ENCODE measurements at regions not wholly inside any gene's neighbourhood (a gene's known extent, or its start where the extent isn't known, plus 50 kb on each side); places are given as distances from the start of the nearest gene placed in this dataset.

DNA sequence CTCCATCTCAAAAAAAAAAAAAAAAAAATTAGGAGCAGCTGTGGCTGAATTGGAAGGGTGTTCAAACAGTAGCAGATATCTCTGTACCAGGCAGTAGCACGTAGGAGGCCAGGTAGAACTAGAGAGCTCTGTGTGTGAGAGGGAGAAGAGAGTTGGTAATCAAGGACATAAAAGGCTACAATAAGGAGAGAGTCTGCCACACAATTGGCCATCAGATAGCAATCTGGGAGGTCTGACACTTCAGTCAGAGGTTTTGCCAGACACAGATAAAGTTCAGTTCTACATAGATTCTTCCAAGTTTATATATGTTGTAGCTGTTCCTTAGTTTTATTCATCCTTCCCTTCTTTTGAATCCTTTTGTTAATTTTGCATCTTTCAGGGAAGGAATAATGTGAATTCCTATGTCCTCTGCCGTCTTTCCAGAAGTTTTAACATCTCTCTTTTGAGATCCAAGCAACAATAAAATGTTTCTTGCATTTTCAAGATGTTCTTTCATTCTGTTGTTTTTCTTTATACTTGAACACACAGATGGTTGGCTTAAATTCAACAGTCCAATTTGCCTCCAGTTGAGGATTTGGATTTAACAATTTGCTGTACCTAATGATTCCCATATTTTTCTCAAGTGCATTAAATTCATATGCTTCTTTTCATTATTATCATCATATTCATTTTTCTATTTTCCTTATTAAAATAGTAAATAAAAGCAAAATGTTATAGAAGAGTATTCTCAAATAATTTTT lies 600.3 kb upstream of the GCFC2 start:
- no peak overlapping the region for H3K4me2 ChIP-seq (ENCODE audit: low read depth, low read length)
- no peak overlapping the region for H3K9ac ChIP-seq (ENCODE audit: insufficient read depth, low read depth, low read length)
- no peaks in the 10 kb centered on the region for H3K36me3 ChIP-seq (replicated peaks in 1 of 2; ENCODE audit: control insufficient read depth in 1 of 2, insufficient read depth in 2 of 2, low read length in 2 of 2)
- in situ Hi-C loops (cut with HindIII; ENCODE audit: extremely low pct_ligation_motif_present, low pct_unique_long_range_greater_than_20kb): no loop called here
- no peak overlapping the region for H3K4me3 ChIP-seq (replicated peaks in 1 of 3; ENCODE audit: insufficient read depth in 1 of 3, low read depth in 2 of 3, low read length in 3 of 3)
- no peak for ATAC-seq
- H3K4me1 ChIP-seq (ENCODE audit: insufficient read depth, low read length): no peaks in the 10 kb centered on the region
- no peaks in the 10 kb centered on the region for H3K27me3 ChIP-seq (ENCODE audit: control insufficient read depth in 1 of 2, insufficient read depth in 2 of 2, low read length in 2 of 2)
- H2AFZ ChIP-seq (ENCODE audit: low read length): no peak overlapping the region
- TF ChIP-seq, protein P1, sequence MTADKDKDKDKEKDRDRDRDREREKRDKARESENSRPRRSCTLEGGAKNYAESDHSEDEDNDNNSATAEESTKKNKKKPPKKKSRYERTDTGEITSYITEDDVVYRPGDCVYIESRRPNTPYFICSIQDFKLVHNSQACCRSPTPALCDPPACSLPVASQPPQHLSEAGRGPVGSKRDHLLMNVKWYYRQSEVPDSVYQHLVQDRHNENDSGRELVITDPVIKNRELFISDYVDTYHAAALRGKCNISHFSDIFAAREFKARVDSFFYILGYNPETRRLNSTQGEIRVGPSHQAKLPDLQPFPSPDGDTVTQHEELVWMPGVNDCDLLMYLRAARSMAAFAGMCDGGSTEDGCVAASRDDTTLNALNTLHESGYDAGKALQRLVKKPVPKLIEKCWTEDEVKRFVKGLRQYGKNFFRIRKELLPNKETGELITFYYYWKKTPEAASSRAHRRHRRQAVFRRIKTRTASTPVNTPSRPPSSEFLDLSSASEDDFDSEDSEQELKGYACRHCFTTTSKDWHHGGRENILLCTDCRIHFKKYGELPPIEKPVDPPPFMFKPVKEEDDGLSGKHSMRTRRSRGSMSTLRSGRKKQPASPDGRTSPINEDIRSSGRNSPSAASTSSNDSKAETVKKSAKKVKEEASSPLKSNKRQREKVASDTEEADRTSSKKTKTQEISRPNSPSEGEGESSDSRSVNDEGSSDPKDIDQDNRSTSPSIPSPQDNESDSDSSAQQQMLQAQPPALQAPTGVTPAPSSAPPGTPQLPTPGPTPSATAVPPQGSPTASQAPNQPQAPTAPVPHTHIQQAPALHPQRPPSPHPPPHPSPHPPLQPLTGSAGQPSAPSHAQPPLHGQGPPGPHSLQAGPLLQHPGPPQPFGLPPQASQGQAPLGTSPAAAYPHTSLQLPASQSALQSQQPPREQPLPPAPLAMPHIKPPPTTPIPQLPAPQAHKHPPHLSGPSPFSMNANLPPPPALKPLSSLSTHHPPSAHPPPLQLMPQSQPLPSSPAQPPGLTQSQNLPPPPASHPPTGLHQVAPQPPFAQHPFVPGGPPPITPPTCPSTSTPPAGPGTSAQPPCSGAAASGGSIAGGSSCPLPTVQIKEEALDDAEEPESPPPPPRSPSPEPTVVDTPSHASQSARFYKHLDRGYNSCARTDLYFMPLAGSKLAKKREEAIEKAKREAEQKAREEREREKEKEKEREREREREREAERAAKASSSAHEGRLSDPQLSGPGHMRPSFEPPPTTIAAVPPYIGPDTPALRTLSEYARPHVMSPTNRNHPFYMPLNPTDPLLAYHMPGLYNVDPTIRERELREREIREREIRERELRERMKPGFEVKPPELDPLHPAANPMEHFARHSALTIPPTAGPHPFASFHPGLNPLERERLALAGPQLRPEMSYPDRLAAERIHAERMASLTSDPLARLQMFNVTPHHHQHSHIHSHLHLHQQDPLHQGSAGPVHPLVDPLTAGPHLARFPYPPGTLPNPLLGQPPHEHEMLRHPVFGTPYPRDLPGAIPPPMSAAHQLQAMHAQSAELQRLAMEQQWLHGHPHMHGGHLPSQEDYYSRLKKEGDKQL (CRISPR knock-in tag; IDR thresholded peaks at IDR 0.05; ENCODE audit: low read depth): no peak
- TF ChIP-seq ZNF329 (CRISPR knock-in tag; IDR thresholded peaks at IDR 0.05; ENCODE audit: low read depth) (no peak), ZNF7 (CRISPR knock-in tag; IDR thresholded peaks at IDR 0.05) (no peak), ZBTB7B (CRISPR knock-in tag; IDR thresholded peaks at IDR 0.05) (no peak), CBX2 (IDR thresholded peaks at IDR 0.05; ENCODE audit: low read depth, low read length) (no peak), CBX2 (CRISPR knock-in tag; IDR thresholded peaks at IDR 0.05; ENCODE audit: low read depth) (no peak), FOXK2 (IDR thresholded peaks at IDR 0.05) (no peak), HNRNPLL (IDR thresholded peaks at IDR 0.05; ENCODE audit: low read depth, low read length, poor library complexity, severe bottlenecking) (no peak), SIN3A (IDR thresholded peaks at IDR 0.05; ENCODE audit: borderline replicate concordance, low read depth, low read length) (no peak), ZNF577 (CRISPR knock-in tag; IDR thresholded peaks at IDR 0.05; ENCODE audit: borderline replicate concordance, low read depth) (no peak), SIX1 (CRISPR knock-in tag; IDR thresholded peaks at IDR 0.05; ENCODE audit: borderline replicate concordance) (no peak)
- no peak for FAIRE-seq
- H3K79me2 ChIP-seq (ENCODE audit: insufficient read depth, low read length): no peaks in the 10 kb centered on the region
- H4K20me1 ChIP-seq (ENCODE audit: insufficient read depth, low read length): no peaks in the 10 kb centered on the region
- intact Hi-C loops (cut with micrococcal nuclease; ENCODE audit: unreplicated experiment): no loop called here
- CTCF ChIA-PET (ENCODE audit: low intra/inter-chr PET ratio, low total read pairs): no interaction called here
- no TSS peak for BruUV-seq (replicated peaks)
- POLR2A ChIA-PET: no interaction called here
- DNase-seq (ENCODE audit: low spot score): no peak
- H3K9me3 ChIP-seq (ENCODE audit: low read length): no peaks in the 10 kb centered on the region
- no peak overlapping the region for H3K27ac ChIP-seq (ENCODE audit: extremely low read length, insufficient read depth, low read length)
- 20% methylated on average over 2 of the region's 2 CpGs for WGBS (ENCODE audit: low lambda C conversion rate)
